ENCODE measurements at regions not wholly inside any gene's neighbourhood (a gene's known extent, or its start where the extent isn't known, plus 50 kb on each side); places are given as distances from the start of the nearest gene placed in this dataset.

DNA sequence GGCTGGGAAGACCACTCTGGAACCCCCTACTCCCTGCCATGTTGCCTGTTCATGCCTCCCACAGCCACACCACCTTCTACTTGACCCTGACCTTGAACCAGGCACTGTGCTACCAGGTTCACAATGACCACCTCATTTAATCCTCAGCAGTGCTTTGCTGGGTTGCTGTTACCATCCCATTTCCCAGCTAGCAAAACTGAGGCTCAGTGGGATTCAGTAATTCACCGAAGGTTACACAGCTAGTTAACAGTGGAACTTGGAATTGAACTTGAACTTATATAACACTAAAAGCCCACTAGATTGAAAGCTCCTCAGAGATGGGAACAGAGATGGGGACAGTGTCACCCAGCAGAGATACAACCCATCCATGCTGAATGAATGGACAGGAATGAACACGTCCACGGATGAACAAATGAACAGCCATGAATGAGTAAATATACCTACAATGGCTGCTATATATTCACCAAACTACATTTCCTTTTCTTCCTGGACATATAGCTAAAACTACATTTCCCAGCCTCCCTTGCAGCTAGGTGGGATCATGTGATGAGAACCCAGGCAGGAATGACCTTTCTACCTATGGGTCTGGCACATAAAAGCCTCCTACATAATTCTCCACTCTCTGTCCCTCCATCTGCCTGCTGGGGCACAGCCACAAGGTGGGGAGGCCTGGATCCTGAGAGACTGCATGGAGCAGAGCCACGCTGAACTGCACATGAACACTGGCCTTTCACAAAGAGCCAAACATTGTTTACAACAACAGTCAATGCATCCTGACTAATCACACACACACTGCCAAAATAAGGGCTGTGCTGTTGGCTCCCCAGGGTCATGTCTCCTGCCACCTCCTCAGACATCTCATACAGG is 94.8 kb downstream of the RMI2 start:
- DNase-seq (ENCODE audit: low spot score) (peak; percentile 46), FAIRE-seq (peak; percentile 60), ATAC-seq (peak; percentile 74)
- no peak overlapping the region for H3K9ac ChIP-seq (ENCODE audit: insufficient read depth, low read depth, low read length)
- H3K4me1 ChIP-seq (ENCODE audit: insufficient read depth, low read length) = 0 out of 2 replicates have a peak, but pooled peaks cover 5% of the 10 kb centered on the region
- WGBS (ENCODE audit: low lambda C conversion rate) = 26% methylated on average over 4 of the region's 4 CpGs
- peak overlapping the region; percentile 1 for H2AFZ ChIP-seq (ENCODE audit: low read length)
- no peaks in the 10 kb centered on the region for H3K36me3 ChIP-seq (replicated peaks in 1 of 2; ENCODE audit: control insufficient read depth in 1 of 2, insufficient read depth in 2 of 2, low read length in 2 of 2)
- in situ Hi-C loops (cut with HindIII; ENCODE audit: extremely low pct_ligation_motif_present, low pct_unique_long_range_greater_than_20kb) (no loop called here), intact Hi-C loops (cut with micrococcal nuclease; ENCODE audit: unreplicated experiment) (no loop called here)
- ChIA-PET POLR2A (interaction anchor here (0.9 kb wide), 1 partner anchor 8 kb away, joined by 3 read pairs; no protein-coding TSS in a partner anchor), CTCF (ENCODE audit: low intra/inter-chr PET ratio, low total read pairs) (no interaction called here)
- no peak overlapping the region for H3K4me2 ChIP-seq (ENCODE audit: low read depth, low read length)
- no peak overlapping the region for H3K4me3 ChIP-seq (replicated peaks in 1 of 3; ENCODE audit: insufficient read depth in 1 of 3, low read depth in 2 of 3, low read length in 3 of 3)
- peaks cover 0 to 4% of the 10 kb centered on the region in 2 experiments; a peak in 1 of 5 replicates for H3K27me3 ChIP-seq (ENCODE audit: control insufficient read depth in 1 of 2, insufficient read depth in 2 of 2, low read length in 2 of 2)
- H3K9me3 ChIP-seq (ENCODE audit: low read length) = peaks cover 12% of the 10 kb centered on the region
- H4K20me1 ChIP-seq (ENCODE audit: insufficient read depth, low read length) = no peaks in the 10 kb centered on the region
- no peaks in the 10 kb centered on the region for H3K79me2 ChIP-seq (ENCODE audit: insufficient read depth, low read length)
- BruUV-seq (replicated peaks) = no TSS peak
- no peak overlapping the region for H3K27ac ChIP-seq (ENCODE audit: extremely low read length, insufficient read depth, low read length)
- TF ChIP-seq AFF4 (CRISPR knock-in tag; IDR thresholded peaks at IDR 0.05) (no peak), BRD4 (CRISPR knock-in tag; IDR thresholded peaks at IDR 0.05) (peak; percentile 64; the same call in 1 of the 2 replicates), NR2C2 (CRISPR knock-in tag; IDR thresholded peaks at IDR 0.05; ENCODE audit: borderline replicate concordance) (peak; percentile 79), PPARG (CRISPR knock-in tag; conservative IDR thresholded peaks at IDR 0.05) (no peak), ADNP (CRISPR knock-in tag; IDR thresholded peaks at IDR 0.05) (peak; percentile 31; the same call in 1 of the 2 replicates), GABPA (IDR thresholded peaks at IDR 0.05; ENCODE audit: low read depth, low read length) (no peak), GABPA (CRISPR knock-in tag; IDR thresholded peaks at IDR 0.05; ENCODE audit: low read depth) (0 out of 2 replicates have a peak, but pooled peaks have one; percentile 16), HOXA3 (CRISPR knock-in tag; IDR thresholded peaks at IDR 0.05) (peak; percentile 24; the same call in 1 of the 2 replicates), ZNF629 (CRISPR knock-in tag; conservative IDR thresholded peaks at IDR 0.05) (peak; percentile 92), NR2F6 (IDR thresholded peaks at IDR 0.05) (0 out of 2 replicates have a peak, but pooled peaks have one; percentile 28), NR2F6 (CRISPR knock-in tag; IDR thresholded peaks at IDR 0.05) (0 out of 2 replicates have a peak, but pooled peaks have one; percentile 19), ZNF83 (CRISPR knock-in tag; IDR thresholded peaks at IDR 0.05; ENCODE audit: borderline replicate concordance) (no peak), THAP11 (CRISPR knock-in tag; IDR thresholded peaks at IDR 0.05) (peak; percentile 97), ZNF7 (CRISPR knock-in tag; IDR thresholded peaks at IDR 0.05) (no peak), HNF4G (IDR thresholded peaks at IDR 0.05; ENCODE audit: borderline replicate concordance, low read depth, low read length) (peak; percentile 51; the same call in 1 of the 2 replicates), HNF4G (CRISPR knock-in tag; IDR thresholded peaks at IDR 0.05; ENCODE audit: borderline replicate concordance, low read depth) (no peak), TEAD3 (CRISPR knock-in tag; optimal IDR thresholded peaks at IDR 0.05; ENCODE audit: borderline replicate concordance) (peak; percentile 29), HCFC1 (IDR thresholded peaks at IDR 0.05; ENCODE audit: low read depth, low read length) (peak; percentile 75), ZFYVE20 (CRISPR knock-in tag; IDR thresholded peaks at IDR 0.05; ENCODE audit: borderline replicate concordance, low read depth) (no peak), PHF21A (CRISPR knock-in tag; IDR thresholded peaks at IDR 0.05) (peak; percentile 21; the same call in 1 of the 2 replicates), ZMYM3 (CRISPR knock-in tag; IDR thresholded peaks at IDR 0.05) (peak; percentile 12; the same call in 1 of the 2 replicates)
- TF ChIP-seq, protein P1, sequence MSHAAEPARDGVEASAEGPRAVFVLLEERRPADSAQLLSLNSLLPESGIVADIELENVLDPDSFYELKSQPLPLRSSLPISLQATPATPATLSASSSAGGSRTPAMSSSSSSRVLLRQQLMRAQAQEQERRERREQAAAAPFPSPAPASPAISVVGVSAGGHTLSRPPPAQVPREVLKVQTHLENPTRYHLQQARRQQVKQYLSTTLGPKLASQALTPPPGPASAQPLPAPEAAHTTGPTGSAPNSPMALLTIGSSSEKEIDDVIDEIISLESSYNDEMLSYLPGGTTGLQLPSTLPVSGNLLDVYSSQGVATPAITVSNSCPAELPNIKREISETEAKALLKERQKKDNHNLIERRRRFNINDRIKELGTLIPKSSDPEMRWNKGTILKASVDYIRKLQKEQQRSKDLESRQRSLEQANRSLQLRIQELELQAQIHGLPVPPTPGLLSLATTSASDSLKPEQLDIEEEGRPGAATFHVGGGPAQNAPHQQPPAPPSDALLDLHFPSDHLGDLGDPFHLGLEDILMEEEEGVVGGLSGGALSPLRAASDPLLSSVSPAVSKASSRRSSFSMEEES (CRISPR knock-in tag; IDR thresholded peaks at IDR 0.05) = peak; percentile 71; the same call in 1 of the 2 replicates

All from HepG2 (cell line).